ENCODE measurements at regions not wholly inside any gene's neighbourhood (a gene's known extent, or its start where the extent isn't known, plus 50 kb on each side); places are given as distances from the start of the nearest gene placed in this dataset.

- TF ChIP-seq CSDC2 (CRISPR knock-in tag; IDR thresholded peaks at IDR 0.05) (no peak), PPARA (CRISPR knock-in tag; IDR thresholded peaks at IDR 0.05; ENCODE audit: borderline replicate concordance) (no peak), TOX (CRISPR knock-in tag; IDR thresholded peaks at IDR 0.05; ENCODE audit: borderline replicate concordance) (no peak)
- ATAC-seq, result no peak
Measured at GRCh38 chr10:16030562-16030961, 170.3 kb upstream of the MINDY3 start.

DNA sequence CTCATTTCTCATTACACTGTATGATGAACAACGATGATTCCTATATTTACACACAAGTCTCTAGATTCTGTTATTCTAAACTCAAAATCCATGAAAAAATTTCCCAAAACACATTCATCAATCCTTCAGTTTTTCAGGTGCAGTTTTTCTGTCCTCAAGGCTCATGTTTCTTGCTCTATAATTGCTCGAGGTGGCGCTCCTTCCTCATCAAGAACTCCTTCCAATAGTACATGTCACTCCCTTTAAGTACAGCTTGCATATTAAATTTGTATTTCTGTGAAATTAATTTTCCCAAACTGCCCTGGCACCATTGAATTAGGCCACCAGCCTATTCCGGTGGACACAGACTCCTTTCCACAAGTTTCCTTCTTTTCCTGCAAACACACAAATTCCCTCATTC lies 188.7 kb upstream of the MINDY3 start:
- no peak for TF ChIP-seq OSR1 (CRISPR knock-in tag; IDR thresholded peaks at IDR 0.05)
- no peak for TF ChIP-seq GLIS3 (CRISPR knock-in tag; IDR thresholded peaks at IDR 0.05)
- TF ChIP-seq SNAI2 (CRISPR knock-in tag; IDR thresholded peaks at IDR 0.05), result no peak
- no peak for TF ChIP-seq CSDC2 (CRISPR knock-in tag; IDR thresholded peaks at IDR 0.05)
- TF ChIP-seq ZC3H10 (CRISPR knock-in tag; IDR thresholded peaks at IDR 0.05), result no peak
- TF ChIP-seq ZFP30 (CRISPR knock-in tag; IDR thresholded peaks at IDR 0.05), result no peak
- no peak for TF ChIP-seq ZNF8 (CRISPR knock-in tag; IDR thresholded peaks at IDR 0.05)
- TF ChIP-seq BACH2 (CRISPR knock-in tag; IDR thresholded peaks at IDR 0.05; ENCODE audit: borderline replicate concordance), result no peak
- TF ChIP-seq, protein P1, sequence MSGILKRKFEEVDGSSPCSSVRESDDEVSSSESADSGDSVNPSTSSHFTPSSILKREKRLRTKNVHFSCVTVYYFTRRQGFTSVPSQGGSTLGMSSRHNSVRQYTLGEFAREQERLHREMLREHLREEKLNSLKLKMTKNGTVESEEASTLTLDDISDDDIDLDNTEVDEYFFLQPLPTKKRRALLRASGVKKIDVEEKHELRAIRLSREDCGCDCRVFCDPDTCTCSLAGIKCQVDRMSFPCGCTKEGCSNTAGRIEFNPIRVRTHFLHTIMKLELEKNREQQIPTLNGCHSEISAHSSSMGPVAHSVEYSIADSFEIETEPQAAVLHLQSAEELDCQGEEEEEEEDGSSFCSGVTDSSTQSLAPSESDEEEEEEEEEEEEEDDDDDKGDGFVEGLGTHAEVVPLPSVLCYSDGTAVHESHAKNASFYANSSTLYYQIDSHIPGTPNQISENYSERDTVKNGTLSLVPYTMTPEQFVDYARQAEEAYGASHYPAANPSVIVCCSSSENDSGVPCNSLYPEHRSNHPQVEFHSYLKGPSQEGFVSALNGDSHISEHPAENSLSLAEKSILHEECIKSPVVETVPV (CRISPR knock-in tag; IDR thresholded peaks at IDR 0.05), result no peak
- TF ChIP-seq ARNTL (CRISPR knock-in tag; IDR thresholded peaks at IDR 0.05; ENCODE audit: borderline replicate concordance, low read depth), result no peak
- no peak for TF ChIP-seq ESRRG (CRISPR knock-in tag; IDR thresholded peaks at IDR 0.05)
- TF ChIP-seq CREB5 (CRISPR knock-in tag; IDR thresholded peaks at IDR 0.05; ENCODE audit: low read depth), result no peak
- TF ChIP-seq RARB (CRISPR knock-in tag; IDR thresholded peaks at IDR 0.05), result no peak
- TF ChIP-seq ZNF565 (CRISPR knock-in tag; conservative IDR thresholded peaks at IDR 0.05; ENCODE audit: low read depth), result no peak
- TF ChIP-seq ISL1 (CRISPR knock-in tag; IDR thresholded peaks at IDR 0.05), result no peak
- TF ChIP-seq, protein P2, sequence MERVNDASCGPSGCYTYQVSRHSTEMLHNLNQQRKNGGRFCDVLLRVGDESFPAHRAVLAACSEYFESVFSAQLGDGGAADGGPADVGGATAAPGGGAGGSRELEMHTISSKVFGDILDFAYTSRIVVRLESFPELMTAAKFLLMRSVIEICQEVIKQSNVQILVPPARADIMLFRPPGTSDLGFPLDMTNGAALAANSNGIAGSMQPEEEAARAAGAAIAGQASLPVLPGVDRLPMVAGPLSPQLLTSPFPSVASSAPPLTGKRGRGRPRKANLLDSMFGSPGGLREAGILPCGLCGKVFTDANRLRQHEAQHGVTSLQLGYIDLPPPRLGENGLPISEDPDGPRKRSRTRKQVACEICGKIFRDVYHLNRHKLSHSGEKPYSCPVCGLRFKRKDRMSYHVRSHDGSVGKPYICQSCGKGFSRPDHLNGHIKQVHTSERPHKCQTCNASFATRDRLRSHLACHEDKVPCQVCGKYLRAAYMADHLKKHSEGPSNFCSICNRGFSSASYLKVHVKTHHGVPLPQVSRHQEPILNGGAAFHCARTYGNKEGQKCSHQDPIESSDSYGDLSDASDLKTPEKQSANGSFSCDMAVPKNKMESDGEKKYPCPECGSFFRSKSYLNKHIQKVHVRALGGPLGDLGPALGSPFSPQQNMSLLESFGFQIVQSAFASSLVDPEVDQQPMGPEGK (CRISPR knock-in tag; IDR thresholded peaks at IDR 0.05; ENCODE audit: borderline replicate concordance), result no peak
- no peak for TF ChIP-seq TOX (CRISPR knock-in tag; IDR thresholded peaks at IDR 0.05; ENCODE audit: borderline replicate concordance)
- no peak for ATAC-seq

DNA sequence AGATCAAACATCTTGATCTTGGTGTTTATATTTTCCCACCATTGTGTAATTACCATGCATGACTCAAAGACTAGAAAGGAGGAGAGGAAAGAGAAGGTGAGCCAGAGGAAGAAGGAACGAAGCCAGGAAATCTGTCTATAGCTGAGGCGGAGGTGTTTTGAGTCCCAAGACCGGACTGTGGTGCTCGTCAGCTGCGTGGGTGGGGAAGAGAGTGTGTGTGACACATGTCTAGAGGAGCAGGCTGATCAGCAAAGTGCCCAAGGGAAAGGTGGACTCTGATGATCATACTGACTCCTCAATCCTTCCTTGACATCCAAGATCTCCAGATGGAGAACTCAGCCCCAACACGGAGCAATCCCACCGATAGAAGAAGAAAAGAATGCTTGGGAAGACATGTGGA lies 189.5 kb upstream of the MINDY3 start:
- TF ChIP-seq RARB (CRISPR knock-in tag; IDR thresholded peaks at IDR 0.05) (no peak), ZNF70 (CRISPR knock-in tag; IDR thresholded peaks at IDR 0.05) (no peak), PPARA (CRISPR knock-in tag; IDR thresholded peaks at IDR 0.05; ENCODE audit: borderline replicate concordance) (no peak), ESRRG (CRISPR knock-in tag; IDR thresholded peaks at IDR 0.05) (no peak), SNAI2 (CRISPR knock-in tag; IDR thresholded peaks at IDR 0.05) (no peak), CREB5 (CRISPR knock-in tag; IDR thresholded peaks at IDR 0.05; ENCODE audit: low read depth) (no peak), ZNF565 (CRISPR knock-in tag; conservative IDR thresholded peaks at IDR 0.05; ENCODE audit: low read depth) (no peak), POU6F1 (CRISPR knock-in tag; IDR thresholded peaks at IDR 0.05; ENCODE audit: borderline replicate concordance, low read depth) (no peak), CSDC2 (CRISPR knock-in tag; IDR thresholded peaks at IDR 0.05) (no peak)
- TF ChIP-seq, protein P1 (CRISPR knock-in tag; IDR thresholded peaks at IDR 0.05), result no peak
- ATAC-seq, result no peak
